SK-N-SH (cell line): ENCODE measurements at regions not wholly inside any gene's neighbourhood (a gene's known extent, or its start where the extent isn't known, plus 50 kb on each side); places are given as distances from the start of the nearest gene placed in this dataset.

Source experiments
- CTCF ChIA-PET: fragments of 300-600, 350-600 bp; formaldehyde crosslinking; extraction: SDS; loops from one replicate; lab custom pipeline; 2021; lab: Yijun Ruan, JAX
- POLR2A ChIA-PET: fragments of 350-600 bp; sonication (Branson Sonifier 250); formaldehyde crosslinking; extraction: SDS; loops from one replicate; lab custom pipeline; 2020; ENCODE audit warnings: antibody characterized with exemption, inconsistent platforms; lab: Yijun Ruan, JAX
- DNase-seq: peaks from one replicate; pipeline ENCODE4 v3.0.0; 2012
- H2AFZ ChIP-seq: fragments of 200-600 bp; sonication (generic); 2 replicates; pipeline ENCODE4 v1.8.1; 2016; ENCODE audit warnings: antibody characterized with exemption, mild to moderate bottlenecking, low read depth
- H3F3A ChIP-seq: fragments of 200-600 bp; sonication (generic); replicated peaks from 2 replicates; pipeline ENCODE3; 2016; ENCODE audit warnings: antibody characterized with exemption, mild to moderate bottlenecking; ENCODE audit not compliant: insufficient read depth
- H3K27ac ChIP-seq, 2 experiments: fragments of 200-500 bp in 1 of 2; fragments of 200-600 bp in 1 of 2; sonication (Bioruptor generic) in 1 of 2; sonication (generic), shearing (Covaris generic) in 1 of 2; 2 replicates each; pipeline versions ENCODE4 v1.5.1 to v1.6.1; 2014 to 2016; ENCODE audit warnings: low read depth in 2 of 2, inconsistent platforms in 1 of 2, low read length in 1 of 2, mild to moderate bottlenecking in 1 of 2, mixed read lengths in 1 of 2
- H3K27me3 ChIP-seq: fragments of 200-600 bp; sonication (generic), shearing (Covaris generic); 2 replicates; pipeline ENCODE4 v1.6.1; 2016; ENCODE audit warnings: mixed run types; ENCODE audit not compliant: insufficient read depth
- H3K36me3 ChIP-seq, 2 experiments: fragments of 200-500 bp in 1 of 2; fragments of 200-600 bp in 1 of 2; sonication (Bioruptor generic) in 1 of 2; sonication (generic) in 1 of 2; replicated peaks in 1 of 2; 2 replicates each; pipeline versions ENCODE3 to v1.5.1; 2014 to 2016; ENCODE audit warnings: low read length in 1 of 2, mild to moderate bottlenecking in 1 of 2; ENCODE audit not compliant: insufficient read depth in 2 of 2, control insufficient read depth in 1 of 2
- H3K4me1 ChIP-seq, 2 experiments: fragments of 200-500 bp in 1 of 2; fragments of 200-600 bp in 1 of 2; sonication (Bioruptor generic) in 1 of 2; sonication (generic), shearing (Covaris generic) in 1 of 2; 2 replicates each; pipeline versions ENCODE4 v1.5.1 to v1.6.1; 2014 to 2016; ENCODE audit warnings: low read depth in 1 of 2, low read length in 1 of 2, mixed run types in 1 of 2; ENCODE audit not compliant: insufficient read depth in 2 of 2, control insufficient read depth in 1 of 2
- H3K4me2 ChIP-seq: fragments of 200-600 bp; sonication (generic), shearing (Covaris generic); 2 replicates; pipeline ENCODE4 v1.6.1; 2017; ENCODE audit warnings: mixed run types
- H3K4me3 ChIP-seq, 2 experiments: fragments of 200-500 bp in 1 of 2; fragments of 200-600 bp in 1 of 2; sonication (Bioruptor generic) in 1 of 2; sonication (generic), shearing (Covaris generic) in 1 of 2; 2 replicates each; pipeline versions ENCODE4 v1.5.1 to v1.8.1; 2014 to 2016; ENCODE audit warnings: low read depth in 2 of 2, inconsistent platforms in 1 of 2, low read length in 1 of 2, mild to moderate bottlenecking in 1 of 2, mixed read lengths in 1 of 2, moderate library complexity in 1 of 2
- H3K79me2 ChIP-seq: fragments of 200-600 bp; sonication (generic); 2 replicates; pipeline ENCODE4 v1.8.1; 2017; ENCODE audit warnings: mild to moderate bottlenecking; ENCODE audit not compliant: insufficient read depth
- H3K9ac ChIP-seq: fragments of 200-600 bp; sonication (generic); 2 replicates; pipeline ENCODE4 v1.6.1; 2017; ENCODE audit warnings: mixed run types
- H3K9me2 ChIP-seq: fragments of 200-600 bp; sonication (generic); 2 replicates; pipeline ENCODE4 v1.6.1; 2017; ENCODE audit warnings: mixed run types
- H3K9me3 ChIP-seq: fragments of 200-600 bp; sonication (generic); 2 replicates; pipeline ENCODE4 v1.6.1; 2017; ENCODE audit warnings: mixed run types, mild to moderate bottlenecking, moderate library complexity
- H4K20me1 ChIP-seq: fragments of 200-600 bp; sonication (generic); 2 replicates; pipeline ENCODE4 v1.6.1; 2017; ENCODE audit warnings: mild to moderate bottlenecking, mixed run types; ENCODE audit not compliant: insufficient read depth
- CHD2 ChIP-seq: fragments of 150-350 bp; IDR thresholded peaks from 2 replicates; pipeline ENCODE4 v1.6.1; 2018; ENCODE audit warnings: low read length; ENCODE audit not compliant: partially characterized antibody
- CTCF ChIP-seq: fragments of 200-600 bp; sonication (generic); IDR thresholded peaks from 2 replicates; pipeline ENCODE4 v1.6.1; 2017; ENCODE audit warnings: antibody characterized with exemption, mild to moderate bottlenecking, moderate library complexity
- ELF1 ChIP-seq: IDR thresholded peaks from 2 replicates; pipeline ENCODE4 v1.4.0; 2012
- FOSL2 ChIP-seq: IDR thresholded peaks from 2 replicates; pipeline ENCODE4 v1.4.0; 2012; ENCODE audit warnings: low read depth, mild to moderate bottlenecking, moderate library complexity, borderline replicate concordance
- GABPA ChIP-seq: IDR thresholded peaks from 2 replicates; pipeline ENCODE4 v1.4.0; 2012; ENCODE audit warnings: low read depth, mild to moderate bottlenecking
- GATA2 ChIP-seq: sonication (generic); formaldehyde crosslinking; IDR thresholded peaks from 2 replicates; pipeline ENCODE4 v1.5.0; 2020; ENCODE audit warnings: mild to moderate bottlenecking, missing genetic modification reagents
- MEF2A ChIP-seq: IDR thresholded peaks from 2 replicates; pipeline ENCODE4 v1.4.0; 2012; ENCODE audit warnings: low read depth, borderline replicate concordance
- NFIC ChIP-seq: IDR thresholded peaks from 2 replicates; pipeline ENCODE4 v1.4.0; 2012; ENCODE audit warnings: borderline replicate concordance
- NRF1 ChIP-seq: IDR thresholded peaks from 2 replicates; pipeline ENCODE4 v1.6.1; 2012; ENCODE audit warnings: low read depth, mild to moderate bottlenecking, low read length
- PBX3 ChIP-seq: IDR thresholded peaks from 2 replicates; pipeline ENCODE4; 2012
- POLR2AphosphoS5 ChIP-seq: IDR thresholded peaks from 2 replicates; pipeline ENCODE4 v1.6.1; 2012; ENCODE audit warnings: low read depth, low read length
- RAD21 ChIP-seq: IDR thresholded peaks from 2 replicates; pipeline ENCODE4 v1.6.1; 2012; ENCODE audit warnings: mild to moderate bottlenecking, low read length
- RCOR1 ChIP-seq: fragments of 150-350 bp; IDR thresholded peaks from 2 replicates; pipeline ENCODE4 v1.6.1; 2017; ENCODE audit warnings: antibody characterized with exemption, low read length
- RFX5 ChIP-seq: IDR thresholded peaks from 2 replicates; pipeline ENCODE4 v1.6.1; 2012; ENCODE audit warnings: mild to moderate bottlenecking, improper control_type of control experiment, low read length
- RXRA ChIP-seq: IDR thresholded peaks from 2 replicates; pipeline ENCODE4 v1.4.0; 2012; ENCODE audit warnings: low read depth, mild to moderate bottlenecking, borderline replicate concordance
- SIN3A ChIP-seq: IDR thresholded peaks from 2 replicates; pipeline ENCODE4 v1.6.1; 2012; ENCODE audit warnings: low read depth, mild to moderate bottlenecking, low read length, moderate library complexity, borderline replicate concordance
- SMC3 ChIP-seq: IDR thresholded peaks from 2 replicates; pipeline ENCODE4 v1.6.1; 2012; ENCODE audit warnings: low read depth, low read length, improper control_type of control experiment
- TEAD4 ChIP-seq: IDR thresholded peaks from 2 replicates; pipeline ENCODE4 v1.4.0; 2012; ENCODE audit warnings: mild to moderate bottlenecking, borderline replicate concordance; ENCODE audit not compliant: insufficient read depth
- USF1 ChIP-seq: IDR thresholded peaks from 2 replicates; pipeline ENCODE4 v1.4.0; 2012; ENCODE audit warnings: low read depth, borderline replicate concordance
- USF2 ChIP-seq: fragments of 150-350 bp; IDR thresholded peaks from 2 replicates; pipeline ENCODE4 v1.6.1; 2017; ENCODE audit warnings: antibody characterized with exemption, low read length, low read depth, borderline replicate concordance
- ZBTB33 ChIP-seq: IDR thresholded peaks from 2 replicates; pipeline ENCODE4 v1.4.0; 2012; ENCODE audit warnings: low read depth, borderline replicate concordance
- WGBS: methylation state at CpG from one replicate; pipeline ENCODE4 v1.1.6; 2017; ENCODE audit warnings: low lambda C conversion rate; 5-methylcytosine and 5-hydroxymethylcytosine counted together
- TF ChIP-seq, protein P1 (sequence below): fragments of 150-350 bp; IDR thresholded peaks from 2 replicates; pipeline ENCODE4 v1.6.1; 2016; ENCODE audit warnings: mild to moderate bottlenecking, low read depth, low read length
- TF ChIP-seq, protein P2 (sequence below): IDR thresholded peaks from 2 replicates; pipeline ENCODE4 v1.4.0; 2012; ENCODE audit warnings: low read depth

- Histone ChIP-seq H3K27ac (peak overlapping the region; percentile 13 to 71; a peak in 3 of 4 replicates), H4K20me1 (no peaks in the 10 kb centered on the region), H3F3A (no peaks in the 10 kb centered on the region), H3K36me3 (no peaks in the 10 kb centered on the region), H2AFZ (peak overlapping the region; percentile 16; the same call in 1 of the 2 replicates), H3K4me3 (no peak overlapping the region), H3K9ac (no peak overlapping the region), H3K4me1 (peaks cover 2 to 4% of the 10 kb centered on the region in 2 experiments; a peak in 2 of 4 replicates), H3K4me2 (no peak overlapping the region), H3K79me2 (no peaks in the 10 kb centered on the region), H3K27me3 (no peaks in the 10 kb centered on the region), H3K9me3 (no peaks in the 10 kb centered on the region), H3K9me2 (no peaks in the 10 kb centered on the region)
- DNase-seq: no peak
- CTCF ChIA-PET: no interaction called here
- 10% methylated on average over 2 of the region's 2 CpGs for WGBS
- POLR2A ChIA-PET: no interaction called here
- TF ChIP-seq NFIC: no peak
- TF ChIP-seq, protein P1, sequence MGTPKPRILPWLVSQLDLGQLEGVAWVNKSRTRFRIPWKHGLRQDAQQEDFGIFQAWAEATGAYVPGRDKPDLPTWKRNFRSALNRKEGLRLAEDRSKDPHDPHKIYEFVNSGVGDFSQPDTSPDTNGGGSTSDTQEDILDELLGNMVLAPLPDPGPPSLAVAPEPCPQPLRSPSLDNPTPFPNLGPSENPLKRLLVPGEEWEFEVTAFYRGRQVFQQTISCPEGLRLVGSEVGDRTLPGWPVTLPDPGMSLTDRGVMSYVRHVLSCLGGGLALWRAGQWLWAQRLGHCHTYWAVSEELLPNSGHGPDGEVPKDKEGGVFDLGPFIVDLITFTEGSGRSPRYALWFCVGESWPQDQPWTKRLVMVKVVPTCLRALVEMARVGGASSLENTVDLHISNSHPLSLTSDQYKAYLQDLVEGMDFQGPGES: no peak
- no peak for TF ChIP-seq CHD2
- no peak for TF ChIP-seq SIN3A
- 0 out of 2 replicates have a peak, but pooled peaks have one; percentile 14 for TF ChIP-seq MEF2A
- peak; percentile 37; the same call in 1 of the 2 replicates for TF ChIP-seq PBX3
- no peak for TF ChIP-seq ELF1
- TF ChIP-seq RFX5: no peak
- TF ChIP-seq TEAD4: no peak
- TF ChIP-seq, protein P2, sequence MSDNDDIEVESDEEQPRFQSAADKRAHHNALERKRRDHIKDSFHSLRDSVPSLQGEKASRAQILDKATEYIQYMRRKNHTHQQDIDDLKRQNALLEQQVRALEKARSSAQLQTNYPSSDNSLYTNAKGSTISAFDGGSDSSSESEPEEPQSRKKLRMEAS: no peak
- TF ChIP-seq GABPA: no peak
- TF ChIP-seq FOSL2: peak; percentile 29; the same call in 1 of the 2 replicates
- TF ChIP-seq SMC3: no peak
- TF ChIP-seq POLR2AphosphoS5: no peak
- TF ChIP-seq RXRA: no peak
- TF ChIP-seq ZBTB33: no peak
- no peak for TF ChIP-seq RCOR1
- no peak for TF ChIP-seq CTCF
- no peak for TF ChIP-seq RAD21
- no peak for TF ChIP-seq USF2
- no peak for TF ChIP-seq NRF1
- no peak for TF ChIP-seq USF1
- no peak for TF ChIP-seq GATA2 (CRISPR knock-in tag)
These were observed 83.0 kb upstream of the COL11A1 start for GRCh38 chr1:103191327-103191726.
